ENCODE measurements at regions not wholly inside any gene's neighbourhood (a gene's known extent, or its start where the extent isn't known, plus 50 kb on each side); places are given as distances from the start of the nearest gene placed in this dataset.

GRCh38 chr18:76708722-76709353, 113.5 kb upstream of the ZNF236 start:
- no peak overlapping the region for H3K4me3 ChIP-seq (replicated peaks in 1 of 3; ENCODE audit: insufficient read depth in 1 of 3, low read depth in 1 of 3, low read length in 3 of 3)
- H3K9me3 ChIP-seq (replicated peaks; ENCODE audit: control insufficient read depth, insufficient read depth, low read length): no peaks in the 10 kb centered on the region
- BruUV-seq (replicated peaks): no TSS peak
- no peaks in the 10 kb centered on the region for H3K9me1 ChIP-seq (replicated peaks; ENCODE audit: control insufficient read depth, extremely low read depth, insufficient read depth, low read length)
- no peaks in the 10 kb centered on the region for H3K36me3 ChIP-seq (ENCODE audit: control insufficient read depth in 2 of 2, extremely low read depth in 1 of 2, insufficient read depth in 2 of 2, low read length in 2 of 2)
- ChIA-PET CTCF (interaction anchor here (1.2 to 5.3 kb wide), 9 partner anchors 8 to 311 kb away, joined by 3 to 169 read pairs (median 7); no protein-coding TSS in a partner anchor), POLR2A (no interaction called here)
- no peak for TF ChIP-seq POLR2AphosphoS5 (IDR thresholded peaks at IDR 0.05; ENCODE audit: insufficient read depth, low read depth, low read length)
- FAIRE-seq (no peak), DNase-seq (ENCODE audit: low read depth, low spot score) (no peak)
- intact Hi-C loops (cut with micrococcal nuclease) (loop anchor here (1.0 kb wide), 2 partner anchors 303 to 310 kb away; no protein-coding TSS in a partner anchor), dilution Hi-C loops (cut with MboI; ENCODE audit: extremely low pct_ligation_motif_present, low sequenced_read_pairs) (no loop called here)
- H3K9ac ChIP-seq (replicated peaks; ENCODE audit: extremely low read depth, insufficient read depth, low read length): no peak overlapping the region
- no peak overlapping the region for H3K4me2 ChIP-seq (ENCODE audit: insufficient read depth, low read length)
- no peaks in the 10 kb centered on the region for H3K27me3 ChIP-seq (ENCODE audit: control insufficient read depth in 2 of 2, insufficient read depth in 2 of 2, low read length in 2 of 2)
- no peaks in the 10 kb centered on the region for H3K79me2 ChIP-seq (ENCODE audit: control insufficient read depth, insufficient read depth, low read length)
- no peak overlapping the region for H2AFZ ChIP-seq (ENCODE audit: low read depth, low read length)
- no peaks in the 10 kb centered on the region for H4K20me1 ChIP-seq (replicated peaks; ENCODE audit: control insufficient read depth, extremely low read depth, insufficient read depth, low read length)
- H3K4me1 ChIP-seq (ENCODE audit: control insufficient read depth, extremely low read depth, insufficient read depth, low read length): no peaks in the 10 kb centered on the region
- no peak overlapping the region for H3K27ac ChIP-seq (ENCODE audit: insufficient read depth, low read depth, low read length)

GRCh38 chr18:76708071-76708721, 114.2 kb upstream of the ZNF236 start:
- H3K36me3 ChIP-seq (ENCODE audit: control insufficient read depth in 2 of 2, extremely low read depth in 1 of 2, insufficient read depth in 2 of 2, low read length in 2 of 2): no peaks in the 10 kb centered on the region
- BruUV-seq (replicated peaks): no TSS peak
- dilution Hi-C loops (cut with MboI; ENCODE audit: extremely low pct_ligation_motif_present, low sequenced_read_pairs) (no loop called here), intact Hi-C loops (cut with micrococcal nuclease) (no loop called here)
- CTCF ChIA-PET: interaction anchor here (1.4 to 5.3 kb wide), 3 partner anchors 13 to 310 kb away, joined by 3 to 169 read pairs (median 6); no protein-coding TSS in a partner anchor
- H3K4me1 ChIP-seq (ENCODE audit: control insufficient read depth, extremely low read depth, insufficient read depth, low read length): no peaks in the 10 kb centered on the region
- no peaks in the 10 kb centered on the region for H3K27me3 ChIP-seq (ENCODE audit: control insufficient read depth in 2 of 2, insufficient read depth in 2 of 2, low read length in 2 of 2)
- POLR2A ChIA-PET: no interaction called here
- no peak overlapping the region for H2AFZ ChIP-seq (ENCODE audit: low read depth, low read length)
- FAIRE-seq (no peak), DNase-seq (ENCODE audit: low read depth, low spot score) (no peak)
- H3K4me2 ChIP-seq (ENCODE audit: insufficient read depth, low read length): no peak overlapping the region
- H3K79me2 ChIP-seq (ENCODE audit: control insufficient read depth, insufficient read depth, low read length): no peaks in the 10 kb centered on the region
- no peaks in the 10 kb centered on the region for H4K20me1 ChIP-seq (replicated peaks; ENCODE audit: control insufficient read depth, extremely low read depth, insufficient read depth, low read length)
- no peak for TF ChIP-seq POLR2A (IDR thresholded peaks at IDR 0.05; ENCODE audit: low read depth, low read length)
- no peak for TF ChIP-seq CTCF (IDR thresholded peaks at IDR 0.05; ENCODE audit: extremely low read depth in 1 of 2, insufficient read depth in 1 of 2, low read depth in 1 of 2, low read length in 2 of 2)
- no peak for TF ChIP-seq MAX (IDR thresholded peaks at IDR 0.05; ENCODE audit: insufficient read depth, insufficient read length)
- no peak for TF ChIP-seq GATA2 (IDR thresholded peaks at IDR 0.05; ENCODE audit: insufficient read depth, insufficient read length, low read depth, low read length)
- TF ChIP-seq POLR2AphosphoS5 (IDR thresholded peaks at IDR 0.05; ENCODE audit: insufficient read depth, low read depth, low read length): no peak
- no peak for TF ChIP-seq MYC (IDR thresholded peaks at IDR 0.05; ENCODE audit: low read depth, low read length)
- no peak for TF ChIP-seq JUN (IDR thresholded peaks at IDR 0.05; ENCODE audit: borderline replicate concordance, insufficient read depth, insufficient read length, low read depth)
- TF ChIP-seq FOS (IDR thresholded peaks at IDR 0.05; ENCODE audit: borderline replicate concordance, insufficient read depth, low read length): no peak
- TF ChIP-seq EZH2 (IDR thresholded peaks at IDR 0.05; ENCODE audit: borderline replicate concordance, low read depth, low read length, severe bottlenecking): no peak
- H3K9me1 ChIP-seq (replicated peaks; ENCODE audit: control insufficient read depth, extremely low read depth, insufficient read depth, low read length): no peaks in the 10 kb centered on the region
- no peak overlapping the region for H3K4me3 ChIP-seq (replicated peaks in 1 of 3; ENCODE audit: insufficient read depth in 1 of 3, low read depth in 1 of 3, low read length in 3 of 3)
- H3K27ac ChIP-seq (ENCODE audit: insufficient read depth, low read depth, low read length): no peak overlapping the region
- no peaks in the 10 kb centered on the region for H3K9me3 ChIP-seq (replicated peaks; ENCODE audit: control insufficient read depth, insufficient read depth, low read length)
- H3K9ac ChIP-seq (replicated peaks; ENCODE audit: extremely low read depth, insufficient read depth, low read length): no peak overlapping the region
